Thyroid gland (tissue), 4 donors: ENCODE measurements at regions not wholly inside any gene's neighbourhood (a gene's known extent, or its start where the extent isn't known, plus 50 kb on each side); places are given as distances from the start of the nearest gene placed in this dataset.

Experiments
- CTCF ChIP-seq, 6 experiments: fragments of 200-600 bp in 3 of 6; fragments of 450-650 bp in 3 of 6; sonication (generic) in 3 of 6; IDR thresholded peaks; one replicate each; pipeline ENCODE4 v1.5.1; 2016 to 2019; ENCODE audit warnings: antibody characterized with exemption in 6 of 6, mild to moderate bottlenecking in 2 of 6, inconsistent platforms in 1 of 6, moderate library complexity in 1 of 6
- POLR2A ChIP-seq, 2 donors: fragments of 450-650 bp; IDR thresholded peaks; one replicate each; pipeline ENCODE4 v1.6.1; 2017; ENCODE audit warnings: antibody characterized with exemption in 2 of 2, mild to moderate bottlenecking in 2 of 2, moderate library complexity in 1 of 2

- TF ChIP-seq CTCF (IDR thresholded peaks at IDR 0.05), result no peak
- TF ChIP-seq POLR2A (IDR thresholded peaks at IDR 0.05), result no peak
These were observed 270.6 kb downstream of the BCL11A start for GRCh38 chr2:60282886-60283285.
